ENCODE measurements at regions not wholly inside any gene's neighbourhood (a gene's known extent, or its start where the extent isn't known, plus 50 kb on each side); places are given as distances from the start of the nearest gene placed in this dataset.

DNA sequence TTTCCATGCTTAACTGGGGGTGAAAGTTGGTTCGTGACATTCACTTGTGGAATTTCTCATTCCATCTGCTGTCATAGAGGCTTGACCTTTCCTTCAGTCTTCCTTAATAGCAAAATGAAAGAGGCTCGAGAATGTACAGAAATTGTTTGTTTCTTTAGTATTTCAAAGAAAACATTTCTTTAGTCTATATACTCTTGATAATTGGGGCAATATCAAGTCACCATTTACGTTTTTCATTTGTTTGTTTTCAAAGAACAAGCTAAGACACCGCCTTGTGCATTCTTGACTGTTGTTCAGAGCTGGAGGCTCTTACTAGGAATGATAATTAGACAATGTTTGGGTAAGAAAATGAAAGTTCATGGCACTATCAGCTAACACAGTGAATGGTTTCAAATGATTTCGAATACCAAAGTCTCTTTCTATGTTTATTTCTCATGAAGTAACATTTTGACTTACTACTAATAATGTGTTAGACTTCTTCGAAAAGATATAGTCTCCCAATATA is 835.4 kb downstream of the SEMA5A start:
- no peak for TF ChIP-seq YY1 (IDR thresholded peaks at IDR 0.05; ENCODE audit: insufficient read depth, insufficient read length)
- TF ChIP-seq SUZ12 (IDR thresholded peaks at IDR 0.05; ENCODE audit: extremely low read depth, insufficient read depth, insufficient read length), result no peak
- TF ChIP-seq ZNF274 (IDR thresholded peaks at IDR 0.05; ENCODE audit: low read depth, low read length), result no peak
